ENCODE measurements at regions not wholly inside any gene's neighbourhood (a gene's known extent, or its start where the extent isn't known, plus 50 kb on each side); places are given as distances from the start of the nearest gene placed in this dataset.
"Not testable (repeated sequence)": the region's sequence is repeated elsewhere in the genome, so short reads cannot be mapped to it uniquely, and the experiment has no call there.

DNA sequence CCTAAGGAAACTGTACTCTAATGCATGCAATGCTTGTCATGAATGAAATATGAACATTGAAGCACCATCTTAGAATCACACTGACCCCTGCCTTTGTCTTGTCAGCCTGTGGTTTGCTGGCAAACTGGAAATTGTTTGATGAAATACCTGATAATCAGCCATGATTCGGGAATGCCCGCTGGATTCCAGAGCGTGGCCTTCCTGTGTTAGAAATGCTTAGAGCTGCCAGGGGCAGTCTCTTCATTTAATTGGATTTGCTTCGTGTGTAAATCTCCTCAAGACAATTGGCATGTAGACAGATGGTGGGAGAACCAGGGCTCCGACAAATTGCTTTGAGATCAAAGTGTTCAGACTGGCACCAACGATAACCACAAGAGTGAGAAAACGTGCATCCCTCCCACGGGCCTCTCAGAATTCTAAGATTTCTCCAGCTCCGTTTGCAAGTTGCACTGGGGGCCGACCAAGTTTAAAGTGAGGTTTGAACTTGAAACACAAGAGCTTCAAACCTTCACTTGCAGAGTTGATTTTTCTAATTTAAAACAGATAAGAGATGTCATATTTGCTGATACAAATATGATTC lies 146.2 kb downstream of the ARRDC4 start:
- DNase-seq; H3K4me3 Mint-ChIP-seq (ENCODE audit: low read depth, unreplicated experiment); H3K27me3 Mint-ChIP-seq (ENCODE audit: unreplicated experiment); intact Hi-C loops (cut with micrococcal nuclease; ENCODE audit: unreplicated experiment); H3K36me3 Mint-ChIP-seq (ENCODE audit: insufficient read depth, unreplicated experiment); BruUV-seq (replicated peaks); H3K4me1 Mint-ChIP-seq (ENCODE audit: low read depth, unreplicated experiment); H3K9me3 Mint-ChIP-seq (ENCODE audit: low read depth, unreplicated experiment); H3K27ac Mint-ChIP-seq (ENCODE audit: unreplicated experiment): not testable (repeated sequence)
- CTCF ChIA-PET: interaction anchor here (0.7 kb wide), 1 partner anchor 20 kb away, joined by 4 read pairs; no protein-coding TSS in a partner anchor

GRCh38 chr15:98111806-98112205 lies 151.3 kb downstream of the ARRDC4 start:
- Mint-ChIP-seq H3K4me3 (ENCODE audit: low read depth, unreplicated experiment) (no peak overlapping the region), H3K27me3 (ENCODE audit: unreplicated experiment) (no peaks in the 10 kb centered on the region), H3K9me3 (ENCODE audit: low read depth, unreplicated experiment) (no peaks in the 10 kb centered on the region), H3K27ac (ENCODE audit: unreplicated experiment) (no peak overlapping the region), H3K4me1 (ENCODE audit: low read depth, unreplicated experiment) (no peaks in the 10 kb centered on the region), H3K36me3 (ENCODE audit: insufficient read depth, unreplicated experiment) (no peaks in the 10 kb centered on the region)
- no peak for DNase-seq
- CTCF ChIA-PET: no interaction called here
- TF ChIP-seq CTCF (IDR thresholded peaks at IDR 0.05; ENCODE audit: unreplicated experiment): no peak
- no TSS peak for BruUV-seq (replicated peaks)
- intact Hi-C loops (cut with micrococcal nuclease; ENCODE audit: unreplicated experiment): no loop called here

- intact Hi-C loops (cut with micrococcal nuclease; ENCODE audit: unreplicated experiment): no loop called here
- no TSS peak for BruUV-seq (replicated peaks)
- no peaks in the 10 kb centered on the region for H3K4me1 Mint-ChIP-seq (ENCODE audit: low read depth, unreplicated experiment)
- no peaks in the 10 kb centered on the region for H3K9me3 Mint-ChIP-seq (ENCODE audit: low read depth, unreplicated experiment)
- no peak for TF ChIP-seq CTCF (IDR thresholded peaks at IDR 0.05; ENCODE audit: unreplicated experiment)
- no peaks in the 10 kb centered on the region for H3K27me3 Mint-ChIP-seq (ENCODE audit: unreplicated experiment)
- H3K36me3 Mint-ChIP-seq (ENCODE audit: insufficient read depth, unreplicated experiment): no peaks in the 10 kb centered on the region
- no peak overlapping the region for H3K27ac Mint-ChIP-seq (ENCODE audit: unreplicated experiment)
- H3K4me3 Mint-ChIP-seq (ENCODE audit: low read depth, unreplicated experiment): no peak overlapping the region
- DNase-seq: no peak
- CTCF ChIA-PET: no interaction called here
These were observed 152.8 kb downstream of the ARRDC4 start for GRCh38 chr15:98113327-98113726.

GRCh38 chr15:98120561-98120960 lies 160.1 kb downstream of the ARRDC4 start:
- Mint-ChIP-seq H3K27me3 (ENCODE audit: unreplicated experiment) (peaks cover 45% of the 10 kb centered on the region), H3K27ac (ENCODE audit: unreplicated experiment) (no peak overlapping the region), H3K4me3 (ENCODE audit: low read depth, unreplicated experiment) (no peak overlapping the region), H3K4me1 (ENCODE audit: low read depth, unreplicated experiment) (no peaks in the 10 kb centered on the region), H3K36me3 (ENCODE audit: insufficient read depth, unreplicated experiment) (no peaks in the 10 kb centered on the region), H3K9me3 (ENCODE audit: low read depth, unreplicated experiment) (no peaks in the 10 kb centered on the region)
- DNase-seq: no peak
- BruUV-seq (replicated peaks): no TSS peak
- CTCF ChIA-PET: interaction anchor here (1.0 kb wide), 1 partner anchor 125 kb away, joined by 3 read pairs; no protein-coding TSS in a partner anchor
- no peak for TF ChIP-seq CTCF (IDR thresholded peaks at IDR 0.05; ENCODE audit: unreplicated experiment)
- intact Hi-C loops (cut with micrococcal nuclease; ENCODE audit: unreplicated experiment): no loop called here

DNA sequence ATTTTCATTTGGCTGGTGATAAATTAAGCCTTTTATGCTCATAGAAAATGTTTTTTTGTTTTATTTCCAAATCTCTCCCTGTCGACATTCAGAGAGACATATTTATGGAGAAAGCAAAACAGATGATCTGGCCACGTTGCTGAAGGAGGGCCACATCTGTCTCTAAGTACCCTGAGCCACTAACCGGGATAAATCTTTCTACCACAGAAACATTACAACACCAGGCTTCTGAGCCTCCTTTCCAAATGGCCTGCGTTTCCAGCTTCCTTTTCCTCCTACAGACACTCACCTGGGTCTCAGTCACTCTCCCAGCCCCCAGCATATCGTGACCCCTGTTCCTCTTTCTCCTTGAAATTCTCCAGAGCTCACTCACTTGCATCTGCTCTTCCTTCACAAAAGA lies 161.0 kb downstream of the ARRDC4 start:
- H3K36me3 Mint-ChIP-seq (ENCODE audit: insufficient read depth, unreplicated experiment): no peaks in the 10 kb centered on the region
- no peaks in the 10 kb centered on the region for H3K9me3 Mint-ChIP-seq (ENCODE audit: low read depth, unreplicated experiment)
- peaks cover 45% of the 10 kb centered on the region for H3K27me3 Mint-ChIP-seq (ENCODE audit: unreplicated experiment)
- no peaks in the 10 kb centered on the region for H3K4me1 Mint-ChIP-seq (ENCODE audit: low read depth, unreplicated experiment)
- no peak overlapping the region for H3K27ac Mint-ChIP-seq (ENCODE audit: unreplicated experiment)
- DNase-seq: no peak
- CTCF ChIA-PET: no interaction called here
- no TSS peak for BruUV-seq (replicated peaks)
- TF ChIP-seq CTCF (IDR thresholded peaks at IDR 0.05; ENCODE audit: unreplicated experiment): no peak
- no peak overlapping the region for H3K4me3 Mint-ChIP-seq (ENCODE audit: low read depth, unreplicated experiment)
- intact Hi-C loops (cut with micrococcal nuclease; ENCODE audit: unreplicated experiment): no loop called here
